ENCODE measurements at regions not wholly inside any gene's neighbourhood (a gene's known extent, or its start where the extent isn't known, plus 50 kb on each side); places are given as distances from the start of the nearest gene placed in this dataset.

- no peak overlapping the region for H3K27ac ChIP-seq (ENCODE audit: low read length)
- no peaks in the 10 kb centered on the region for H3K9me3 ChIP-seq (ENCODE audit: control insufficient read depth in 2 of 2, low read length in 2 of 2)
These were observed 218.0 kb upstream of the OSR1 start for GRCh38 chr2:19576411-19576810.

GRCh38 chr2:19575641-19576040 lies 217.2 kb upstream of the OSR1 start:
- Histone ChIP-seq H3K27me3 (ENCODE audit: control insufficient read depth in 1 of 2, insufficient read depth in 2 of 2, low read length in 2 of 2) (no peaks in the 10 kb centered on the region), H3K27ac (ENCODE audit: low read length) (no peak overlapping the region), H3K4me1 (ENCODE audit: control insufficient read depth, insufficient read depth, low read length) (peaks cover 15% of the 10 kb centered on the region)

More at GRCh38 chr2:19576411-19576810, 218.0 kb upstream of the OSR1 start:
- no peak overlapping the region for H3K4me3 ChIP-seq (ENCODE audit: low read length in 2 of 2)
- H3K36me3 ChIP-seq (ENCODE audit: control insufficient read depth in 2 of 2, insufficient read depth in 2 of 2, low read length in 2 of 2): no peaks in the 10 kb centered on the region
- H3K9ac ChIP-seq (ENCODE audit: low read length in 2 of 2): no peak overlapping the region
- H3K27me3 ChIP-seq (ENCODE audit: control insufficient read depth in 1 of 2, insufficient read depth in 2 of 2, low read length in 2 of 2): no peaks in the 10 kb centered on the region
- H3K4me1 ChIP-seq (ENCODE audit: control insufficient read depth, insufficient read depth, low read length): peaks cover 15% of the 10 kb centered on the region

GRCh38 chr2:19574778-19575260 lies 216.4 kb upstream of the OSR1 start:
- H3K9me3 ChIP-seq (ENCODE audit: control insufficient read depth in 2 of 2, low read length in 2 of 2): no peaks in the 10 kb centered on the region
- no peak overlapping the region for H3K27ac ChIP-seq (ENCODE audit: low read length)
- peaks cover 15% of the 10 kb centered on the region for H3K4me1 ChIP-seq (ENCODE audit: control insufficient read depth, insufficient read depth, low read length)
- H3K27me3 ChIP-seq (ENCODE audit: control insufficient read depth in 1 of 2, insufficient read depth in 2 of 2, low read length in 2 of 2): no peaks in the 10 kb centered on the region
- no peak overlapping the region for H3K4me3 ChIP-seq (ENCODE audit: low read length in 2 of 2)
- no peak overlapping the region for H3K9ac ChIP-seq (ENCODE audit: low read length in 2 of 2)
- no peaks in the 10 kb centered on the region for H3K36me3 ChIP-seq (ENCODE audit: control insufficient read depth in 2 of 2, insufficient read depth in 2 of 2, low read length in 2 of 2)

More at GRCh38 chr2:19575641-19576040, 217.2 kb upstream of the OSR1 start:
- Histone ChIP-seq H3K9me3 (ENCODE audit: control insufficient read depth in 2 of 2, low read length in 2 of 2) (no peaks in the 10 kb centered on the region), H3K36me3 (ENCODE audit: control insufficient read depth in 2 of 2, insufficient read depth in 2 of 2, low read length in 2 of 2) (no peaks in the 10 kb centered on the region), H3K4me3 (ENCODE audit: low read length in 2 of 2) (no peak overlapping the region), H3K9ac (ENCODE audit: low read length in 2 of 2) (no peak overlapping the region)

- H3K4me1 ChIP-seq (ENCODE audit: control insufficient read depth, insufficient read depth, low read length): peaks cover 15% of the 10 kb centered on the region
- H3K4me3 ChIP-seq (ENCODE audit: low read length in 2 of 2): no peak overlapping the region
- H3K9me3 ChIP-seq (ENCODE audit: control insufficient read depth in 2 of 2, low read length in 2 of 2): no peaks in the 10 kb centered on the region
- no peak overlapping the region for H3K9ac ChIP-seq (ENCODE audit: low read length in 2 of 2)
- no peak overlapping the region for H3K27ac ChIP-seq (ENCODE audit: low read length)
- H3K36me3 ChIP-seq (ENCODE audit: control insufficient read depth in 2 of 2, insufficient read depth in 2 of 2, low read length in 2 of 2): no peaks in the 10 kb centered on the region
- no peaks in the 10 kb centered on the region for H3K27me3 ChIP-seq (ENCODE audit: control insufficient read depth in 1 of 2, insufficient read depth in 2 of 2, low read length in 2 of 2)
These were observed 215.4 kb upstream of the OSR1 start for GRCh38 chr2:19573784-19574183.

GRCh38 chr2:19571773-19572172 lies 213.3 kb upstream of the OSR1 start:
- Histone ChIP-seq H3K27ac (ENCODE audit: low read length) (no peak overlapping the region), H3K4me1 (ENCODE audit: control insufficient read depth, insufficient read depth, low read length) (peaks cover 15% of the 10 kb centered on the region), H3K27me3 (ENCODE audit: control insufficient read depth in 1 of 2, insufficient read depth in 2 of 2, low read length in 2 of 2) (no peaks in the 10 kb centered on the region), H3K9me3 (ENCODE audit: control insufficient read depth in 2 of 2, low read length in 2 of 2) (no peaks in the 10 kb centered on the region), H3K9ac (ENCODE audit: low read length in 2 of 2) (no peak overlapping the region), H3K4me3 (ENCODE audit: low read length in 2 of 2) (no peak overlapping the region), H3K36me3 (ENCODE audit: control insufficient read depth in 2 of 2, insufficient read depth in 2 of 2, low read length in 2 of 2) (no peaks in the 10 kb centered on the region)

GRCh38 chr2:19569300-19569791 lies 210.9 kb upstream of the OSR1 start:
- Histone ChIP-seq H3K9me3 (ENCODE audit: control insufficient read depth in 2 of 2, low read length in 2 of 2) (no peaks in the 10 kb centered on the region), H3K27me3 (ENCODE audit: control insufficient read depth in 1 of 2, insufficient read depth in 2 of 2, low read length in 2 of 2) (no peaks in the 10 kb centered on the region), H3K4me1 (ENCODE audit: control insufficient read depth, insufficient read depth, low read length) (peaks cover 13% of the 10 kb centered on the region), H3K9ac (ENCODE audit: low read length in 2 of 2) (no peak overlapping the region), H3K27ac (ENCODE audit: low read length) (no peak overlapping the region), H3K36me3 (ENCODE audit: control insufficient read depth in 2 of 2, insufficient read depth in 2 of 2, low read length in 2 of 2) (no peaks in the 10 kb centered on the region), H3K4me3 (ENCODE audit: low read length in 2 of 2) (no peak overlapping the region)

GRCh38 chr2:19568809-19569208 lies 210.4 kb upstream of the OSR1 start:
- no peak overlapping the region for H3K27ac ChIP-seq (ENCODE audit: low read length)

GRCh38 chr2:19560785-19561184 lies 202.4 kb upstream of the OSR1 start:
- Histone ChIP-seq H3K36me3 (ENCODE audit: control insufficient read depth in 2 of 2, insufficient read depth in 2 of 2, low read length in 2 of 2) (no peaks in the 10 kb centered on the region), H3K9me3 (ENCODE audit: control insufficient read depth in 2 of 2, low read length in 2 of 2) (no peaks in the 10 kb centered on the region), H3K9ac (ENCODE audit: low read length in 2 of 2) (no peak overlapping the region)

More at GRCh38 chr2:19568809-19569208, 210.4 kb upstream of the OSR1 start:
- H3K4me3 ChIP-seq (ENCODE audit: low read length in 2 of 2): no peak overlapping the region
- no peak overlapping the region for H3K9ac ChIP-seq (ENCODE audit: low read length in 2 of 2)
- peaks cover 11% of the 10 kb centered on the region for H3K4me1 ChIP-seq (ENCODE audit: control insufficient read depth, insufficient read depth, low read length)
- H3K27me3 ChIP-seq (ENCODE audit: control insufficient read depth in 1 of 2, insufficient read depth in 2 of 2, low read length in 2 of 2): no peaks in the 10 kb centered on the region
- no peaks in the 10 kb centered on the region for H3K36me3 ChIP-seq (ENCODE audit: control insufficient read depth in 2 of 2, insufficient read depth in 2 of 2, low read length in 2 of 2)
- H3K9me3 ChIP-seq (ENCODE audit: control insufficient read depth in 2 of 2, low read length in 2 of 2): no peaks in the 10 kb centered on the region

GRCh38 chr2:19559596-19560240 lies 201.3 kb upstream of the OSR1 start:
- Histone ChIP-seq H3K9me3 (ENCODE audit: control insufficient read depth in 2 of 2, low read length in 2 of 2) (no peaks in the 10 kb centered on the region), H3K9ac (ENCODE audit: low read length in 2 of 2) (no peak overlapping the region), H3K27ac (ENCODE audit: low read length) (no peak overlapping the region), H3K27me3 (ENCODE audit: control insufficient read depth in 1 of 2, insufficient read depth in 2 of 2, low read length in 2 of 2) (no peaks in the 10 kb centered on the region), H3K4me1 (ENCODE audit: control insufficient read depth, insufficient read depth, low read length) (no peaks in the 10 kb centered on the region), H3K36me3 (ENCODE audit: control insufficient read depth in 2 of 2, insufficient read depth in 2 of 2, low read length in 2 of 2) (no peaks in the 10 kb centered on the region), H3K4me3 (ENCODE audit: low read length in 2 of 2) (no peak overlapping the region)

More at GRCh38 chr2:19560785-19561184, 202.4 kb upstream of the OSR1 start:
- Histone ChIP-seq H3K4me1 (ENCODE audit: control insufficient read depth, insufficient read depth, low read length) (no peaks in the 10 kb centered on the region), H3K27ac (ENCODE audit: low read length) (no peak overlapping the region), H3K4me3 (ENCODE audit: low read length in 2 of 2) (no peak overlapping the region), H3K27me3 (ENCODE audit: control insufficient read depth in 1 of 2, insufficient read depth in 2 of 2, low read length in 2 of 2) (no peaks in the 10 kb centered on the region)

- Histone ChIP-seq H3K27ac (ENCODE audit: low read length) (no peak overlapping the region), H3K36me3 (ENCODE audit: control insufficient read depth in 2 of 2, insufficient read depth in 2 of 2, low read length in 2 of 2) (no peaks in the 10 kb centered on the region), H3K4me3 (ENCODE audit: low read length in 2 of 2) (no peak overlapping the region), H3K4me1 (ENCODE audit: control insufficient read depth, insufficient read depth, low read length) (no peaks in the 10 kb centered on the region), H3K27me3 (ENCODE audit: control insufficient read depth in 1 of 2, insufficient read depth in 2 of 2, low read length in 2 of 2) (no peaks in the 10 kb centered on the region), H3K9me3 (ENCODE audit: control insufficient read depth in 2 of 2, low read length in 2 of 2) (no peaks in the 10 kb centered on the region), H3K9ac (ENCODE audit: low read length in 2 of 2) (no peak overlapping the region)
These were observed 198.2 kb upstream of the OSR1 start for GRCh38 chr2:19556648-19557047.

GRCh38 chr2:19554520-19554919 lies 196.1 kb upstream of the OSR1 start:
- H3K27ac ChIP-seq (ENCODE audit: low read length): no peak overlapping the region
- H3K9me3 ChIP-seq (ENCODE audit: control insufficient read depth in 2 of 2, low read length in 2 of 2): no peaks in the 10 kb centered on the region
- no peak overlapping the region for H3K4me3 ChIP-seq (ENCODE audit: low read length in 2 of 2)
- H3K27me3 ChIP-seq (ENCODE audit: control insufficient read depth in 1 of 2, insufficient read depth in 2 of 2, low read length in 2 of 2): no peaks in the 10 kb centered on the region
- no peaks in the 10 kb centered on the region for H3K36me3 ChIP-seq (ENCODE audit: control insufficient read depth in 2 of 2, insufficient read depth in 2 of 2, low read length in 2 of 2)
- H3K9ac ChIP-seq (ENCODE audit: low read length in 2 of 2): no peak overlapping the region
- no peaks in the 10 kb centered on the region for H3K4me1 ChIP-seq (ENCODE audit: control insufficient read depth, insufficient read depth, low read length)
